ENCODE measurements at regions not wholly inside any gene's neighbourhood (a gene's known extent, or its start where the extent isn't known, plus 50 kb on each side); places are given as distances from the start of the nearest gene placed in this dataset.

GRCh38 chr17:5708344-5708743 is 124.0 kb upstream of the NLRP1 start:
- no peak overlapping the region for H3K4me3 Mint-ChIP-seq (ENCODE audit: unreplicated experiment)
- no peaks in the 10 kb centered on the region for H3K9me3 Mint-ChIP-seq (ENCODE audit: unreplicated experiment)
- no peak for DNase-seq (ENCODE audit: low spot score)
- no peaks in the 10 kb centered on the region for H3K4me1 Mint-ChIP-seq (ENCODE audit: unreplicated experiment)
- no peaks in the 10 kb centered on the region for H3K36me3 Mint-ChIP-seq (ENCODE audit: low read depth, unreplicated experiment)
- TF ChIP-seq, protein P1, sequence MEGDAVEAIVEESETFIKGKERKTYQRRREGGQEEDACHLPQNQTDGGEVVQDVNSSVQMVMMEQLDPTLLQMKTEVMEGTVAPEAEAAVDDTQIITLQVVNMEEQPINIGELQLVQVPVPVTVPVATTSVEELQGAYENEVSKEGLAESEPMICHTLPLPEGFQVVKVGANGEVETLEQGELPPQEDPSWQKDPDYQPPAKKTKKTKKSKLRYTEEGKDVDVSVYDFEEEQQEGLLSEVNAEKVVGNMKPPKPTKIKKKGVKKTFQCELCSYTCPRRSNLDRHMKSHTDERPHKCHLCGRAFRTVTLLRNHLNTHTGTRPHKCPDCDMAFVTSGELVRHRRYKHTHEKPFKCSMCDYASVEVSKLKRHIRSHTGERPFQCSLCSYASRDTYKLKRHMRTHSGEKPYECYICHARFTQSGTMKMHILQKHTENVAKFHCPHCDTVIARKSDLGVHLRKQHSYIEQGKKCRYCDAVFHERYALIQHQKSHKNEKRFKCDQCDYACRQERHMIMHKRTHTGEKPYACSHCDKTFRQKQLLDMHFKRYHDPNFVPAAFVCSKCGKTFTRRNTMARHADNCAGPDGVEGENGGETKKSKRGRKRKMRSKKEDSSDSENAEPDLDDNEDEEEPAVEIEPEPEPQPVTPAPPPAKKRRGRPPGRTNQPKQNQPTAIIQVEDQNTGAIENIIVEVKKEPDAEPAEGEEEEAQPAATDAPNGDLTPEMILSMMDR (IDR thresholded peaks at IDR 0.05; ENCODE audit: unreplicated experiment) = no peak
- H3K27ac Mint-ChIP-seq (ENCODE audit: unreplicated experiment) = no peak overlapping the region
- peaks cover 3% of the 10 kb centered on the region for H3K27me3 Mint-ChIP-seq (ENCODE audit: unreplicated experiment)

DNA sequence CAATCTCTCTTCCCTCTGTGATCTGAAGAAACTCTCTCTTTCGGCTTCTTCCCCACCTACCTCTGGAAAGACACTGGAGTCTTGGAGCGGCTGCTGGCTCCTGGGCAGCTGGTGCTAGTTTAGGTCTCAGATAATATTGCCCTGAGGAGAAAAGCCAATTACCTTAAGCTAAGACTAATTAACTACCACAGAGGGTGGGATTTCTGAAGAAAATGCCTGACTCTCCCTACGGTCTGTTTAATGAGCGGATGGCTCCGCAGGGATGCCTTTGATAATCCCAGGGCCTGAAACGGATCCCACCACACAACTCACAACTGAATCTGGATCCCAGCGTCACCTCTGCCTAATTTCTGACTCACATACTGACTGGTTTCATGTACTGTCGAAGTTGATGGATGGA is 127.0 kb upstream of the NLRP1 start:
- Mint-ChIP-seq H3K9me3 (ENCODE audit: unreplicated experiment) (no peaks in the 10 kb centered on the region), H3K4me1 (ENCODE audit: unreplicated experiment) (no peaks in the 10 kb centered on the region), H3K27ac (ENCODE audit: unreplicated experiment) (no peak overlapping the region), H3K4me3 (ENCODE audit: unreplicated experiment) (no peak overlapping the region), H3K36me3 (ENCODE audit: low read depth, unreplicated experiment) (no peaks in the 10 kb centered on the region), H3K27me3 (ENCODE audit: unreplicated experiment) (peaks cover 3% of the 10 kb centered on the region)
- TF ChIP-seq, protein P1 (IDR thresholded peaks at IDR 0.05; ENCODE audit: unreplicated experiment) = no peak
- no peak for DNase-seq (ENCODE audit: low spot score)

GRCh38 chr17:5714993-5715392 is 130.7 kb upstream of the NLRP1 start:
- no peak overlapping the region for H3K4me3 Mint-ChIP-seq (ENCODE audit: unreplicated experiment)
- peaks cover 3% of the 10 kb centered on the region for H3K27me3 Mint-ChIP-seq (ENCODE audit: unreplicated experiment)
- DNase-seq (ENCODE audit: low spot score) = no peak
- H3K9me3 Mint-ChIP-seq (ENCODE audit: unreplicated experiment) = no peaks in the 10 kb centered on the region
- H3K27ac Mint-ChIP-seq (ENCODE audit: unreplicated experiment) = no peak overlapping the region
- TF ChIP-seq, protein P1 (IDR thresholded peaks at IDR 0.05; ENCODE audit: unreplicated experiment) = no peak
- H3K4me1 Mint-ChIP-seq (ENCODE audit: unreplicated experiment) = no peaks in the 10 kb centered on the region
- H3K36me3 Mint-ChIP-seq (ENCODE audit: low read depth, unreplicated experiment) = no peaks in the 10 kb centered on the region

- DNase-seq (ENCODE audit: low spot score) = no peak
- Mint-ChIP-seq H3K4me3 (ENCODE audit: unreplicated experiment) (no peak overlapping the region), H3K27ac (ENCODE audit: unreplicated experiment) (no peak overlapping the region), H3K9me3 (ENCODE audit: unreplicated experiment) (no peaks in the 10 kb centered on the region), H3K4me1 (ENCODE audit: unreplicated experiment) (no peaks in the 10 kb centered on the region), H3K27me3 (ENCODE audit: unreplicated experiment) (peaks cover 3% of the 10 kb centered on the region), H3K36me3 (ENCODE audit: low read depth, unreplicated experiment) (no peaks in the 10 kb centered on the region)
- TF ChIP-seq, protein P1 (IDR thresholded peaks at IDR 0.05; ENCODE audit: unreplicated experiment) = no peak
These were observed 131.2 kb upstream of the NLRP1 start for GRCh38 chr17:5715478-5715877.

GRCh38 chr17:5718726-5719125 is 134.4 kb upstream of the NLRP1 start:
- H3K27me3 Mint-ChIP-seq (ENCODE audit: unreplicated experiment) = no peaks in the 10 kb centered on the region
- H3K4me3 Mint-ChIP-seq (ENCODE audit: unreplicated experiment) = no peak overlapping the region
- TF ChIP-seq, protein P1 (IDR thresholded peaks at IDR 0.05; ENCODE audit: unreplicated experiment) = no peak
- no peak for DNase-seq (ENCODE audit: low spot score)
- H3K27ac Mint-ChIP-seq (ENCODE audit: unreplicated experiment) = no peak overlapping the region
- H3K36me3 Mint-ChIP-seq (ENCODE audit: low read depth, unreplicated experiment) = no peaks in the 10 kb centered on the region
- no peaks in the 10 kb centered on the region for H3K4me1 Mint-ChIP-seq (ENCODE audit: unreplicated experiment)
- H3K9me3 Mint-ChIP-seq (ENCODE audit: unreplicated experiment) = no peaks in the 10 kb centered on the region

All from endothelial cell (in vitro differentiated cells).